Mesothelial cell of epicardium (in vitro differentiated cells): ENCODE measurements at regions not wholly inside any gene's neighbourhood (a gene's known extent, or its start where the extent isn't known, plus 50 kb on each side); places are given as distances from the start of the nearest gene placed in this dataset.

Source experiments
- DNase-seq, 2 experiments: peaks; one replicate each; pipeline ENCODE4 v3.0.0; 2021; ENCODE audit warnings: low spot score in 2 of 2; ENCODE audit not compliant: unreplicated experiment in 2 of 2
- H3K27ac Mint-ChIP-seq: 2 replicates; pipeline ENCODE4 v1.8.0; 2021; ENCODE audit warnings: mixed read lengths
- H3K27me3 Mint-ChIP-seq: 2 replicates; pipeline ENCODE4 v1.8.0; 2021; ENCODE audit warnings: low read depth, mixed read lengths
- H3K36me3 Mint-ChIP-seq: 2 replicates; pipeline ENCODE4 v1.8.0; 2021; ENCODE audit warnings: mixed read lengths
- H3K4me1 Mint-ChIP-seq: 2 replicates; pipeline ENCODE4 v1.8.0; 2021; ENCODE audit warnings: mixed read lengths
- H3K4me3 Mint-ChIP-seq: 2 replicates; pipeline ENCODE4 v1.8.0; 2021; ENCODE audit warnings: mild to moderate bottlenecking, moderate library complexity, mixed read lengths
- H3K9me3 Mint-ChIP-seq: 2 replicates; pipeline ENCODE4 v1.8.0; 2021; ENCODE audit warnings: mixed read lengths
- CTCF ChIP-seq: fragments of 200-600 bp; sonication (generic); IDR thresholded peaks from one replicate; pipeline ENCODE4 v1.5.0; 2021; ENCODE audit warnings: antibody characterized with exemption; ENCODE audit not compliant: unreplicated experiment

- no peak for TF ChIP-seq CTCF
- Mint-ChIP-seq H3K9me3 (peaks cover 20% of the 10 kb centered on the region), H3K4me3 (no peak overlapping the region), H3K27me3 (no peaks in the 10 kb centered on the region), H3K4me1 (peaks cover 21% of the 10 kb centered on the region), H3K36me3 (peaks cover 4% of the 10 kb centered on the region), H3K27ac (peak overlapping the region; percentile 32)
- DNase-seq: no peak
These were observed 752.1 kb downstream of the NCAM2 start for GRCh38 chr21:21750124-21750825.

GRCh38 chr21:21751286-21751685 lies 753.1 kb downstream of the NCAM2 start:
- Mint-ChIP-seq H3K9me3 (peaks cover 14% of the 10 kb centered on the region), H3K27me3 (no peaks in the 10 kb centered on the region), H3K36me3 (peaks cover 3% of the 10 kb centered on the region), H3K4me3 (no peak overlapping the region), H3K4me1 (peaks cover 21% of the 10 kb centered on the region), H3K27ac (no peak overlapping the region)
- no peak for DNase-seq
- no peak for TF ChIP-seq CTCF

GRCh38 chr21:21762855-21763254 lies 764.6 kb downstream of the NCAM2 start:
- TF ChIP-seq CTCF: no peak
- peaks cover under 1% of the 10 kb centered on the region for H3K9me3 Mint-ChIP-seq
- DNase-seq: no peak
- H3K27ac Mint-ChIP-seq: no peak overlapping the region
- peaks cover 13% of the 10 kb centered on the region for H3K4me1 Mint-ChIP-seq
- no peaks in the 10 kb centered on the region for H3K36me3 Mint-ChIP-seq
- H3K27me3 Mint-ChIP-seq: no peaks in the 10 kb centered on the region
- no peak overlapping the region for H3K4me3 Mint-ChIP-seq

GRCh38 chr21:21764281-21764680 lies 766.1 kb downstream of the NCAM2 start:
- Mint-ChIP-seq H3K27me3 (no peaks in the 10 kb centered on the region), H3K4me1 (peaks cover 12% of the 10 kb centered on the region), H3K27ac (no peak overlapping the region), H3K36me3 (no peaks in the 10 kb centered on the region), H3K9me3 (peaks cover 9% of the 10 kb centered on the region), H3K4me3 (no peak overlapping the region)
- no peak for DNase-seq
- TF ChIP-seq CTCF: no peak

GRCh38 chr21:21767276-21767675 lies 769.1 kb downstream of the NCAM2 start:
- TF ChIP-seq CTCF: no peak
- Mint-ChIP-seq H3K36me3 (no peaks in the 10 kb centered on the region), H3K9me3 (peaks cover 13% of the 10 kb centered on the region), H3K27me3 (no peaks in the 10 kb centered on the region), H3K27ac (no peak overlapping the region), H3K4me1 (peaks cover 12% of the 10 kb centered on the region), H3K4me3 (no peak overlapping the region)
- no peak for DNase-seq
